Tibial artery (tissue), 4 donors: ENCODE measurements at regions not wholly inside any gene's neighbourhood (a gene's known extent, or its start where the extent isn't known, plus 50 kb on each side); places are given as distances from the start of the nearest gene placed in this dataset.

Source experiments
- DNase-seq, 2 donors: peaks; one replicate each; pipeline ENCODE4 v3.0.0-alpha.2; 2019
- H3K27ac ChIP-seq, 2 donors: fragments of 200-600 bp; sonication (generic) in 1 of 2; 1 replicate in 1 of 2; 2 replicates in 1 of 2; pipeline ENCODE4 v1.5.1; 2018 to 2019; ENCODE audit warnings: mild to moderate bottlenecking in 1 of 2
- H3K27me3 ChIP-seq, 2 donors: fragments of 200-600 bp; sonication (generic) in 1 of 2; one replicate each; pipeline versions ENCODE4 v1.5.1 to v1.6.0; 2016 to 2019
- H3K36me3 ChIP-seq, 3 donors: fragments of 200-600 bp; sonication (generic) in 2 of 3; one replicate each; pipeline ENCODE4 v1.5.1; 2016 to 2019; ENCODE audit warnings: mild to moderate bottlenecking in 2 of 3
- H3K4me1 ChIP-seq, 4 donors: fragments of 200-600 bp; sonication (generic) in 2 of 4; 1 replicate in 3 of 4; 2 replicates in 1 of 4; pipeline ENCODE4 v1.5.1; 2016 to 2019
- H3K4me3 ChIP-seq, 2 donors: fragments of 200-600 bp; sonication (generic) in 1 of 2; 1 replicate in 1 of 2; 2 replicates in 1 of 2; pipeline ENCODE4 v1.5.1; 2018 to 2019; ENCODE audit warnings: mild to moderate bottlenecking in 2 of 2
- H3K9me3 ChIP-seq, 3 donors: fragments of 200-600 bp; sonication (generic) in 1 of 3; one replicate each; pipeline ENCODE4 v1.5.1; 2016 to 2019
- intact Hi-C: fragments of 100-400 bp; cut with DNase I; formaldehyde crosslinking; loops from one replicate; pipeline ENCODE4 v1.15.0; 2023; ENCODE audit warnings: low total_unique reads
- TF ChIP-seq, protein P1 (sequence below), 2 experiments: fragments of 200-600 bp in 1 of 2; fragments of 450-650 bp in 1 of 2; IDR thresholded peaks; one replicate each; pipeline ENCODE4 v1.5.1; 2017 to 2019; ENCODE audit warnings: antibody characterized with exemption in 2 of 2, mild to moderate bottlenecking in 1 of 2, moderate library complexity in 1 of 2

DNA sequence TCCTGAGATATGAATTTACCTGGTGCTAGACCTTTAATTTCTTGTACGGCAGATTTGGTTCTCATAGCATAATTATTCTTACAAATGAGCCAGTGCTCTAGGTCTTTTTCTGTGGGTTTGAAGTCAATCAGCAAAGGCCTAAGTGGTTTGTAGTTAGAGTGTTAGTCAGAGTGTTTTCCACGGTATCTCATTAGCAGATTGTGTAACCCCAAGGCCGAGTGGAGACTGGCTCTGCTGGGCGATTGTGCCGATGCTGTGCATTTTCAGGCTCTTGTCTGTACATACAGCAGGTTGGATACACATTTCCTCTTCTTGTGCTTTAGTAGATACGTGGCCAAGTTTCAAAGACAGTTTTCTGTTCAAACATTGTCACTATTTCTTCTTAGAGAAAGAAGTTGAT, 78.6 kb upstream of the CA10 start:
- no peaks in the 10 kb centered on the region for H3K4me1 ChIP-seq
- no peaks in the 10 kb centered on the region for H3K27me3 ChIP-seq
- DNase-seq, result no peak
- no peaks in the 10 kb centered on the region for H3K36me3 ChIP-seq
- no peak overlapping the region for H3K27ac ChIP-seq
- TF ChIP-seq, protein P1, sequence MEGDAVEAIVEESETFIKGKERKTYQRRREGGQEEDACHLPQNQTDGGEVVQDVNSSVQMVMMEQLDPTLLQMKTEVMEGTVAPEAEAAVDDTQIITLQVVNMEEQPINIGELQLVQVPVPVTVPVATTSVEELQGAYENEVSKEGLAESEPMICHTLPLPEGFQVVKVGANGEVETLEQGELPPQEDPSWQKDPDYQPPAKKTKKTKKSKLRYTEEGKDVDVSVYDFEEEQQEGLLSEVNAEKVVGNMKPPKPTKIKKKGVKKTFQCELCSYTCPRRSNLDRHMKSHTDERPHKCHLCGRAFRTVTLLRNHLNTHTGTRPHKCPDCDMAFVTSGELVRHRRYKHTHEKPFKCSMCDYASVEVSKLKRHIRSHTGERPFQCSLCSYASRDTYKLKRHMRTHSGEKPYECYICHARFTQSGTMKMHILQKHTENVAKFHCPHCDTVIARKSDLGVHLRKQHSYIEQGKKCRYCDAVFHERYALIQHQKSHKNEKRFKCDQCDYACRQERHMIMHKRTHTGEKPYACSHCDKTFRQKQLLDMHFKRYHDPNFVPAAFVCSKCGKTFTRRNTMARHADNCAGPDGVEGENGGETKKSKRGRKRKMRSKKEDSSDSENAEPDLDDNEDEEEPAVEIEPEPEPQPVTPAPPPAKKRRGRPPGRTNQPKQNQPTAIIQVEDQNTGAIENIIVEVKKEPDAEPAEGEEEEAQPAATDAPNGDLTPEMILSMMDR (IDR thresholded peaks at IDR 0.05), result no peak
- H3K4me3 ChIP-seq, result no peak overlapping the region
- H3K9me3 ChIP-seq, result no peaks in the 10 kb centered on the region
- intact Hi-C loops, result no loop called here

DNA sequence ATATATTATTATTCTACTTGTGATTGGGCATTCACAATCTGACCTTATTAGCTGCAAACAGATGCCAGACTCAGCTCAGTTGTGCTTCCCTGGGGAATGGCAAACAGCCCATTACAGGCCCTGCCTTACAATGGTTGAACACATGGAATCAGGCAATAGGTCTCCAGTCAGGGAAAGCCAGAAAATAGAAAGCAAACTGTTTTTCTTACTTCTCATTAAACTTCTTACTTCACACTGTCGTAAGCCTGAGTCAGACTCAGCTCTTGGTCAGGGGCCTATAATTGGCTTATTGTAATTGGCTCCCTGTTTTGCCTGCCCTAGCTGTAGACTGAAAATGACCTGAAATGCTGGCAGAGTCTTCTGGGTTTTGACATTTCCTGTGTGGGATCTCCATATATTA, 77.0 kb upstream of the CA10 start:
- Histone ChIP-seq H3K36me3 (no peaks in the 10 kb centered on the region), H3K27me3 (no peaks in the 10 kb centered on the region), H3K9me3 (no peaks in the 10 kb centered on the region), H3K4me1 (no peaks in the 10 kb centered on the region), H3K4me3 (no peak overlapping the region), H3K27ac (no peak overlapping the region)
- DNase-seq, result no peak
- TF ChIP-seq, protein P1 (IDR thresholded peaks at IDR 0.05), result no peak
- intact Hi-C loops, result no loop called here

DNA sequence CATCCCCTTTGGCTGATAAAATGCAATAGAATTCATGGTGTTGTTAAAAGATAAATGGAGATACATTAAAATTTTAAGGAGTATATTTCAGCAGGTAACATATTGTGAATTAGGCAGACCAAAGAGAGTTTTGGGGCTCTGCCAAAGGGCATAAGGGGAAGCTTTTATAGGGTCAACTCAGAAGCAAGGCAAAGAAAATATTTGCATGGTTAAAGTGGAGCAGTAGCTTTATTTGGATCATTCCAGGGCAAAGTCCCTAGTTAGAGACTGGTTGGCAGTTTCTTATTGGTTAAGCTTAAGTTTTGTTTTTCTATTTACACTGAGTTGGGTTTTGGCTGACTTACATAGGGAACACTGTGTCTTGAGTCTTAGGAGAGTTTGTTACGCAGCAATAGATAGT, 75.1 kb upstream of the CA10 start:
- H3K27me3 ChIP-seq, result no peaks in the 10 kb centered on the region
- no peak for DNase-seq
- intact Hi-C loops, result no loop called here
- H3K4me3 ChIP-seq, result no peak overlapping the region
- H3K27ac ChIP-seq, result no peak overlapping the region
- no peaks in the 10 kb centered on the region for H3K36me3 ChIP-seq
- H3K9me3 ChIP-seq, result no peaks in the 10 kb centered on the region
- H3K4me1 ChIP-seq, result no peaks in the 10 kb centered on the region
- TF ChIP-seq, protein P1 (IDR thresholded peaks at IDR 0.05), result no peak

DNA sequence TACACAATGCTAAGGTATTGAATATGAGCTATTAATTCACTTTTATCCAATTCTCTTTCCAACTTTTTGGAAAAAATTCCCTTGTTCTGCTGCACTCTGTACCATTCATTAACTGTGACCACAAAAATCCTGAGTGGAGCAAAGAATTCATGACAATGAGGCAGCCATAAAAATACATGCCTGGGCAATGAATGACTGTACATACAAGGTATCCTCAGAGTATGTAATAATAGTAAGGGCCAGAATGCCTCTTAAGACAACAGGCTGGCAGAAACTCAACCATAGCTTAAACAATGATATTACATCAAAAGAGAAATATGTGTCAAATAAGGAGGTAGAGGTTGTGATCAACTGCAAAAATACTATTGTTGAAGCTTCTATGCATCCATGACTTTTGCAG, 74.7 kb upstream of the CA10 start:
- no peak overlapping the region for H3K27ac ChIP-seq
- H3K9me3 ChIP-seq, result no peaks in the 10 kb centered on the region
- intact Hi-C loops, result no loop called here
- no peak overlapping the region for H3K4me3 ChIP-seq
- H3K4me1 ChIP-seq, result no peaks in the 10 kb centered on the region
- TF ChIP-seq, protein P1 (IDR thresholded peaks at IDR 0.05), result no peak
- no peaks in the 10 kb centered on the region for H3K27me3 ChIP-seq
- H3K36me3 ChIP-seq, result no peaks in the 10 kb centered on the region
- no peak for DNase-seq

DNA sequence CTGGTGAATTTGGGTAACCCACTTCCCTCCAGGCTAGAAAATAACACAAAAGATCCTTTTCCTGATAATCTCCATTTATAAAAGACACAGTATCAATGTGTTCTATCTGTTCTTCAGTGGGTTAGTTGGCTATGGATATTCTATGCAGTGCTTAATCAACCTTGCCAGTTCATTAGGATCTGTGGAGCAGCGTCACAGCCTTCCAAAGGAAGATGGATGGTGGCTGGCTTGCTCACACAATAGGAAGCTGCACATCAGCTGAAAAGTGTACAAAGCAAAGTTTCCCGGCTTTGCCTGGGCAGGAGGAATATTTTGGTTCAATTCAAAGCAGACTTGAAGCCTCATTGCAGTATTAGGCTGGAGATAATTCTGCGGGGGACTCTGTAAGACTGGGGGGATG, 70.3 kb upstream of the CA10 start:
- Histone ChIP-seq H3K4me1 (no peaks in the 10 kb centered on the region), H3K9me3 (no peaks in the 10 kb centered on the region), H3K4me3 (no peak overlapping the region), H3K27ac (no peak overlapping the region), H3K27me3 (no peaks in the 10 kb centered on the region), H3K36me3 (no peaks in the 10 kb centered on the region)
- DNase-seq, result no peak
- TF ChIP-seq, protein P1 (IDR thresholded peaks at IDR 0.05), result no peak
- intact Hi-C loops, result no loop called here

DNA sequence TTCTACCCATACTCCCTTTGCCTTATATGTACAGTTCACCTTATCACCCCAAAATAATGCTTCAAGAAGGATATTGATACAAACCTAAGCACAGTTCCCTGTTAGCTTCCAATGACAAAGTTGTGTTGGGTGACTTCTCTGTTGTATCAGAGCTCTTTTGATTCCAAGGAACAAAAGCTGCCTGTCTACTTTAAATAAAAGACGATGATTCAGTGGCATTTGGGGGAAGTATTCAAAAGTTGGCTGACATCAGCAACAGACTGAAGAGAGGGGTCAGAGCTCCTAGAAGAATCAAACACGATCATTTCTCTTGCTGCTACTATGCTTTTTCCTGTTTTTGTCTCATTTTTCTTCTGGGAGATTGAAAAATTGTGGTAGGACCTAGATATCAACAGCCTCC, 69.4 kb upstream of the CA10 start:
- Histone ChIP-seq H3K27me3 (no peaks in the 10 kb centered on the region), H3K4me3 (no peak overlapping the region), H3K4me1 (no peaks in the 10 kb centered on the region), H3K36me3 (no peaks in the 10 kb centered on the region), H3K9me3 (no peaks in the 10 kb centered on the region), H3K27ac (no peak overlapping the region)
- TF ChIP-seq, protein P1 (IDR thresholded peaks at IDR 0.05), result no peak
- no peak for DNase-seq
- intact Hi-C loops, result no loop called here
